ENCODE measurements at regions not wholly inside any gene's neighbourhood (a gene's known extent, or its start where the extent isn't known, plus 50 kb on each side); places are given as distances from the start of the nearest gene placed in this dataset.

DNA sequence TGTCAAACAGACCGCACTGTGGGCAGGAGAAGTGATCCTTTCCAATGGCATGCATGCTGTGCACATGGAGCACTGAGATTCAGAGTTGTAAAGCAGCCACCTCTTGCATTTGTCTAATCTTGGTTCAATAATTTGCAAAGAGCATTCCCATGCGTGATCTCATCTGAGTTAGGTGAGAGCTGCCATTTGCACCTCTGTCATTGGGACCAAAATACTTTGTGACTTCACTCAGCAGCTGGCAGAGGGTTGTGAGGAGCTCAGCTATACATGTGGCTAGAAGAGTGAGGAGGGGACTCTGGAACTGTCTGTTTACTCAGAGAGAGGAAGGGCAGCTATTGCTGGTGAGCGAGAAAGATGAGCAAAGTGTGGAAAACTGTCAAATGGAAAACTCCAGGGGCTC is 265.1 kb upstream of the TNP1 start:
- TF ChIP-seq, protein P1, sequence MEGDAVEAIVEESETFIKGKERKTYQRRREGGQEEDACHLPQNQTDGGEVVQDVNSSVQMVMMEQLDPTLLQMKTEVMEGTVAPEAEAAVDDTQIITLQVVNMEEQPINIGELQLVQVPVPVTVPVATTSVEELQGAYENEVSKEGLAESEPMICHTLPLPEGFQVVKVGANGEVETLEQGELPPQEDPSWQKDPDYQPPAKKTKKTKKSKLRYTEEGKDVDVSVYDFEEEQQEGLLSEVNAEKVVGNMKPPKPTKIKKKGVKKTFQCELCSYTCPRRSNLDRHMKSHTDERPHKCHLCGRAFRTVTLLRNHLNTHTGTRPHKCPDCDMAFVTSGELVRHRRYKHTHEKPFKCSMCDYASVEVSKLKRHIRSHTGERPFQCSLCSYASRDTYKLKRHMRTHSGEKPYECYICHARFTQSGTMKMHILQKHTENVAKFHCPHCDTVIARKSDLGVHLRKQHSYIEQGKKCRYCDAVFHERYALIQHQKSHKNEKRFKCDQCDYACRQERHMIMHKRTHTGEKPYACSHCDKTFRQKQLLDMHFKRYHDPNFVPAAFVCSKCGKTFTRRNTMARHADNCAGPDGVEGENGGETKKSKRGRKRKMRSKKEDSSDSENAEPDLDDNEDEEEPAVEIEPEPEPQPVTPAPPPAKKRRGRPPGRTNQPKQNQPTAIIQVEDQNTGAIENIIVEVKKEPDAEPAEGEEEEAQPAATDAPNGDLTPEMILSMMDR (IDR thresholded peaks at IDR 0.05) = no peak
- Histone ChIP-seq H3K27ac (no peak overlapping the region), H3K4me3 (no peak overlapping the region)
- no peak for DNase-seq (ENCODE audit: low spot score)

DNA sequence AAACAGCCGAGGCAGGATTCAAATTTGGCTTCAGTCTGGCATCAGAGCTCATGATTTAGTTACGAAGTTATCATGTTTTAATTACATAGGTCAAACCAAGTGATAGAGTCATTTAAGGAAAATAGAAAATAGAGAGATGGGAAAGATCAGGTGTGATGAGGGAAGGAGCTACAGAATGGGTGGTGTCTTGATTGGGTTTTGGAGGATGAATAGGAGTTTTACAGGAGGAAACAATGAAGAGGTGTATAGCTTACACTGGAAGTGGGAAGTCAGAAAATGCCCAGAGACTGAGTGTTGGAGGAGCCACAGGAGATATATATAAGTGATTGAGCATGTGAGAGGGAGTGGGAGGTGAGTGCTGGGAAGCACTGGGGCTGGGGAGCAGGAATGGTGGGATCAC is 264.2 kb upstream of the TNP1 start:
- DNase-seq (ENCODE audit: low spot score) = no peak
- H3K4me3 ChIP-seq = no peak overlapping the region
- no peak overlapping the region for H3K27ac ChIP-seq
- TF ChIP-seq, protein P1 (IDR thresholded peaks at IDR 0.05) = no peak

DNA sequence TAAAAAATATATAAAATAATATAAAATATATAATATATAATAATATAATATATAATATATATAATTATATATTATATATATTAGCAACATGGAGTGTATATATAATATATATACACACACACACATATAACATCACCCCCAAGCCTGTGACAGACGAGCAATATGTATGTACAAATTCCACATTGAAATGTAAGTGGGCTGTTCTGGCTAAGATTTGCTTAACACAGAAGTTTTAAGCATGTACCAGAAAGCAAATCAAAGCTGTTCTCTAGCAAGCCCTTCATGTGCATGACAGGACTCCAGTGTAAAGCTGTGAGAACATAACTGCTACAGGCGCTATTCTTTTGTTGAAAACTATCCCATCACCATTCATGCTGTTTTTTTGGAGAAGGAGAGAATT is 261.7 kb upstream of the TNP1 start:
- no peak for DNase-seq (ENCODE audit: low spot score)
- TF ChIP-seq, protein P1 (IDR thresholded peaks at IDR 0.05) = no peak

DNA sequence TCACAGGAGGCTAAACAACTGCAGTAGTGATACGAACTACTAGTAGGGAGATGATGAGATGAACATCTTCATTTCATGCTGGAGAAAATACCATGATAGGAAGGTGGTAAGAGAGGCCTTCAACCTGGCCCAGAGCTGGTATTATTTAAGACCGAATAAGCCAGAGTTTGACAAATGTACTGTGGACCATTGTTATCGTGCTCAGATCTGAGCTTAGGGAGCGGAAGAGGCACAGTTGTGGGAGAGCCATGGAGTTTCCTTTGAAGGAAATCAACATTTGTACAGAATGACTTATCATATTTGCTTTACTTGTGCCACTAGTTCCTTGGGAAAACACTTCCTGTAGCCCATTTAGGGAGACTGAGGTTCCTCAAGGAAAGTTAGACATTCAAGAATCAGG is 260.6 kb upstream of the TNP1 start:
- H3K4me3 ChIP-seq = no peak overlapping the region
- no peak overlapping the region for H3K27ac ChIP-seq
- no peak for DNase-seq (ENCODE audit: low spot score)
- TF ChIP-seq, protein P1 (IDR thresholded peaks at IDR 0.05) = no peak

More for the DNA sequence above, 261.7 kb upstream of the TNP1 start:
- no peak overlapping the region for H3K27ac ChIP-seq
- H3K4me3 ChIP-seq = no peak overlapping the region

DNA sequence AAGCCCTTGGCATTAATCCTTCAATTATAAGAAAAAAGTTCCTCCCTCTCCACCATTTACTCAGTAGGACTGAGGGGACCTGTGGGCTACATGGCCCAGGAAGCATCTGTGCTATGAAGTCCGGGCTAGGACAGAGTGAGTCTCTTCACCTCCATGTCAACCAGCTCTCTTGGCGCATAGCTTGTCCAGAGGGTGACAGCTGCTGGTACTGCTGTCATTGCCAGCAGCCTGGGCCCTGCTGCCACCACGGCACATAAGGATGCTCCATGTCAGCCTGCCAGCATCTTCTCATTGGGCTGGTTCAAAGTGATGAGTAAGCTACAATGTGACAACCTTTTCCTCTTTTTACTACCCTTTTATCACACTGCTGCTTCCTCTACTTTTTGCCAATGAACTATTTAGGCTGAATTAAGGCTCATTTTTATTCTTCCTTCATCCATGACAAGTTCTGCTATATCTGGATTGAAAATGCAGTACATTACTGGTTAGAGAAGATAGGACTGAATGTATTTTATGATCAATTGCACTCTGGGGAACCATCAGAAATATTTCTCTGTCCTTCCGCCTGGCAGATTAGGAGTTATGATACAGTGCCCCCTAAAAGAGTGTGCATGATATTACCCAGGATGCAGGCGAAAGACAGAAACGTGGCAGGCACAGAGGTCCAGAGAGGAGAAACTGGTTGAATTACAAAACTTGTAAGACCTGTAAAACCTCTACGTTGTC is 258.9 kb upstream of the TNP1 start:
- TF ChIP-seq, protein P1 (IDR thresholded peaks at IDR 0.05) = no peak
- Histone ChIP-seq H3K27ac (no peak overlapping the region), H3K4me3 (no peak overlapping the region)
- no peak for DNase-seq (ENCODE audit: low spot score)

DNA sequence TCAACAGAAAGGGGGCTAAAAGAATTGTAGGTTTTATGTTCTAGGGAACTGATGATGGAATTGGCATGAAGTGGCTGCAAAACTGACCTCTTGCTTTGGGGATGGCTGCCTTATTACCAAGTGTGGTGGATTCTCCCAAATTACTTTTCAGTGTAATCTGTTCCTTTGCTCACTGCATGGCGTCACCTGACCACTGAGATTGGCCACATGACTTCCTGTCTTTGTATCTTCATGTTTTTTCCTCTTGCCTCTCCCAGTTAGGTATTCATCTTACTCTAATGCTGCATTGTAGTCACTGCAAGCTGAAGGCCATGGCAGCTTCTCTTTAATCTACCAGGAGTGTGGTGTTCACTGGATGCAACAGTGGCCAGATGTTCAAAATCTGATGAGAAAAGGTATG is 257.7 kb upstream of the TNP1 start:
- no peak overlapping the region for H3K27ac ChIP-seq
- DNase-seq (ENCODE audit: low spot score) = no peak
- TF ChIP-seq, protein P1 (IDR thresholded peaks at IDR 0.05) = no peak
- no peak overlapping the region for H3K4me3 ChIP-seq

DNA sequence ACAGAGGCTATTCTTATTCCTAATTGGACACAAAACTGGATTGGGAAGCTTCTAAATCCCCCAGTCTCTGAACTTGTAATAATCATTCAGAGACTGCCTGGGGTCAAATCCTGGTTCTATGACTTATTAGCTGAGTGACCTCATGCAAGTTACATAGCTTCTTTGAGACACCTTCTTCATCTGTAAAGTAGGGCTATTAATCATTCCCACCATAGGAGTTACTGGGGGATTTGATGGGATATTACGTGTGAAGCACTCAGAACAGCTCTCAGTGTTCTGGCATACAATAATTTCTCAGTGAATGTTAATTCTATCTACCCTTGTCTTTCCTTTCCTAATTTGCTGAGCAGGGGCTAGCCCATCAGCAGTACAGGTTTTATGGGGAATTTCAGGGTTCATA is 256.7 kb upstream of the TNP1 start:
- TF ChIP-seq, protein P1 (IDR thresholded peaks at IDR 0.05) = no peak
- no peak overlapping the region for H3K4me3 ChIP-seq

More for the DNA sequence above, 256.7 kb upstream of the TNP1 start:
- no peak overlapping the region for H3K27ac ChIP-seq
- DNase-seq (ENCODE audit: low spot score) = no peak

All from coronary artery (tissue), 2 donors.